SH-SY5Y (cell line): ENCODE measurements at regions not wholly inside any gene's neighbourhood (a gene's known extent, or its start where the extent isn't known, plus 50 kb on each side); places are given as distances from the start of the nearest gene placed in this dataset.

Experiments
- GATA2 ChIP-seq: IDR thresholded peaks from 2 replicates; pipeline ENCODE4 v1.6.1; 2011; ENCODE audit warnings: mild to moderate bottlenecking, low read depth, low read length
- GATA3 ChIP-seq: IDR thresholded peaks from 2 replicates; pipeline ENCODE4 v1.6.1; 2011; ENCODE audit warnings: low read depth, mild to moderate bottlenecking, low read length, moderate library complexity

DNA sequence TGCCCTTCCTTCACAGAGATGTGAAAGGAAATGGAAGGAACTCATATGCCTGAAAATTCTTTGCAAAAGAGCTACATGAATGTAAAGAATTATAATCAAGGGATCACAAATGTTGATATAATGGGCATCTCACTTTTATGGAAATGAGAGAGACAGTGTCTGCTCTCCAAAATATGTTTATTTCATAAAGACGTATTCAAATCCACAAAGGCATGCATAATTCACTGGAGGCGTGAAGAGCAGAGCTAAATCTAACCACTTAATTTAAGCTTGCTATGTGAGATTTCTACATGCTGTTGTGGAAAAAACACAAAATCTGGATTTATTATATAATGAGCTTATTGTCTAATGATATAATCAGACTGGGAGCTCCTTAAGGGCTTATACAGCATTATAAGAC is 469.1 kb downstream of the RAP2B start:
- TF ChIP-seq GATA3 (no peak), GATA2 (no peak)
